ENCODE measurements at regions not wholly inside any gene's neighbourhood (a gene's known extent, or its start where the extent isn't known, plus 50 kb on each side); places are given as distances from the start of the nearest gene placed in this dataset.

DNA sequence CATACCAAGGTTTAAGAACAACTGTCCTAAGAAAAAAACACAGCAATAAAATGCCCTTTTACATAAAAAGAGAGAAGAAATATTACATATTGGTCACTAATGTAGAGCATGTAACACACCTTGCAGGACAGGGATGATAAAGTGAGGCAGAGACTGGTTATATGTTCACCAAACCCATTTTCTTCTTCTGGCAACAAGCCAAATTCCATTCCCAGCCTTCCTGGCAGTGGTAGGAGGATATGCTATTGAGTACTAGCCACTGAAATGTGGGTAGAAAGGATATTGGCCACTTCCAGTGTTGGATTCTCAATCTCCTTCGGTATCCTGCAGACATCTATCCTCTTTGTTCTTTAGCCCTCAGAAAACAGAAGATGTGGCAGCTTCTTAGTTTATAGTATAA, 105.2 kb upstream of the SHISA6 start:
- Histone ChIP-seq H3K4me1 (no peaks in the 10 kb centered on the region), H3K4me3 (no peak overlapping the region), H3K9me3 (no peaks in the 10 kb centered on the region), H3K27ac (no peak overlapping the region), H3K27me3 (no peaks in the 10 kb centered on the region), H3K36me3 (no peaks in the 10 kb centered on the region)
- DNase-seq (ENCODE audit: extremely low spot score in 2 of 2) = no peak
- TF ChIP-seq POLR2A (IDR thresholded peaks at IDR 0.05) (no peak), POLR2AphosphoS5 (IDR thresholded peaks at IDR 0.05; ENCODE audit: insufficient read depth in 1 of 2, low read depth in 1 of 2) (no peak)
- TF ChIP-seq, protein P1, sequence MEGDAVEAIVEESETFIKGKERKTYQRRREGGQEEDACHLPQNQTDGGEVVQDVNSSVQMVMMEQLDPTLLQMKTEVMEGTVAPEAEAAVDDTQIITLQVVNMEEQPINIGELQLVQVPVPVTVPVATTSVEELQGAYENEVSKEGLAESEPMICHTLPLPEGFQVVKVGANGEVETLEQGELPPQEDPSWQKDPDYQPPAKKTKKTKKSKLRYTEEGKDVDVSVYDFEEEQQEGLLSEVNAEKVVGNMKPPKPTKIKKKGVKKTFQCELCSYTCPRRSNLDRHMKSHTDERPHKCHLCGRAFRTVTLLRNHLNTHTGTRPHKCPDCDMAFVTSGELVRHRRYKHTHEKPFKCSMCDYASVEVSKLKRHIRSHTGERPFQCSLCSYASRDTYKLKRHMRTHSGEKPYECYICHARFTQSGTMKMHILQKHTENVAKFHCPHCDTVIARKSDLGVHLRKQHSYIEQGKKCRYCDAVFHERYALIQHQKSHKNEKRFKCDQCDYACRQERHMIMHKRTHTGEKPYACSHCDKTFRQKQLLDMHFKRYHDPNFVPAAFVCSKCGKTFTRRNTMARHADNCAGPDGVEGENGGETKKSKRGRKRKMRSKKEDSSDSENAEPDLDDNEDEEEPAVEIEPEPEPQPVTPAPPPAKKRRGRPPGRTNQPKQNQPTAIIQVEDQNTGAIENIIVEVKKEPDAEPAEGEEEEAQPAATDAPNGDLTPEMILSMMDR (IDR thresholded peaks at IDR 0.05) = no peak
- intact Hi-C loops (cut with DNase I) = no loop called here

DNA sequence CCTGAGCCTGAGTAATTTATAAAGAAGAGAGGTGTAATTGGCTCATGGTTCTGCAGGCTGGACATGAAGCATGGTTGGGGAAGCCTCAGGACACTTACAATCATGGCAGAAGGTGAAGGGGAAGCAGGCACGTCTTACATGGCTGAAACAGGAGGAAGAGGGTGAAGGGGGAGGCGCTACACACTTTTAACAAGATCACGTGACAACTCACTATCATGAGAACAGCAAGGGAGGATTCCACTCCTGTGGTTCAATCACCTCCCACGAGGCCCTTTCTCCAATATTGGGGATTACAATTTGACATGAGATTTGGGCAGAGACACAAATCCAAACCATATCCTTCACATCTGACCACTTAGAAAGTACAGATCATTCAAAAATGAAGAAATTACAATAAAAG, 110.6 kb upstream of the SHISA6 start:
- no peaks in the 10 kb centered on the region for H3K36me3 ChIP-seq
- intact Hi-C loops (cut with DNase I) = no loop called here
- H3K9me3 ChIP-seq = no peaks in the 10 kb centered on the region

DNA sequence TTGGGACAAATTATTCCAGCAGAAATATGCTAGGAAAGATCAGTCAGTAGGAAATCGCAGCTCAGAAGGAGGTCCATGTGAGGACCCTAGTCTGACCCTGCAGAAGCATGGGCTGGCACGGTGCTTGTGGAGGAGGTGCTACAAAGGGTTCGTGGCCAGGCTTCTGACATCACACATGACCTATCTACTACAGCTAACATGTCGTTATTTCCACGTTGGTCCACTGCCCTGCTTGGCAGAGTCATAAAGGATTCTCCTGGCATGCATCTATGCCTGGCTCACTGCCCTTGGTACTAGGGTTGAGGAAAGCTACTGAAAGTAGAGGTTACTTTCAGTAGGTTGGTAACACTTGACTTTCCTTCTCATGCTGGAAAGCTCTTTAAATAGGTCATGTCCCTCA, 118.1 kb upstream of the SHISA6 start:
- TF ChIP-seq, protein P1 (IDR thresholded peaks at IDR 0.05) = no peak
- TF ChIP-seq POLR2A (IDR thresholded peaks at IDR 0.05) = no peak
- TF ChIP-seq POLR2AphosphoS5 (IDR thresholded peaks at IDR 0.05; ENCODE audit: insufficient read depth in 1 of 2, low read depth in 1 of 2) = no peak

More for the DNA sequence above, 110.6 kb upstream of the SHISA6 start:
- Histone ChIP-seq H3K27ac (no peak overlapping the region), H3K27me3 (no peaks in the 10 kb centered on the region), H3K4me1 (no peaks in the 10 kb centered on the region), H3K4me3 (no peak overlapping the region)
- DNase-seq (ENCODE audit: extremely low spot score in 2 of 2) = no peak
- TF ChIP-seq, protein P1 (IDR thresholded peaks at IDR 0.05) = no peak
- TF ChIP-seq POLR2A (IDR thresholded peaks at IDR 0.05) (no peak), POLR2AphosphoS5 (IDR thresholded peaks at IDR 0.05; ENCODE audit: insufficient read depth in 1 of 2, low read depth in 1 of 2) (no peak)

DNA sequence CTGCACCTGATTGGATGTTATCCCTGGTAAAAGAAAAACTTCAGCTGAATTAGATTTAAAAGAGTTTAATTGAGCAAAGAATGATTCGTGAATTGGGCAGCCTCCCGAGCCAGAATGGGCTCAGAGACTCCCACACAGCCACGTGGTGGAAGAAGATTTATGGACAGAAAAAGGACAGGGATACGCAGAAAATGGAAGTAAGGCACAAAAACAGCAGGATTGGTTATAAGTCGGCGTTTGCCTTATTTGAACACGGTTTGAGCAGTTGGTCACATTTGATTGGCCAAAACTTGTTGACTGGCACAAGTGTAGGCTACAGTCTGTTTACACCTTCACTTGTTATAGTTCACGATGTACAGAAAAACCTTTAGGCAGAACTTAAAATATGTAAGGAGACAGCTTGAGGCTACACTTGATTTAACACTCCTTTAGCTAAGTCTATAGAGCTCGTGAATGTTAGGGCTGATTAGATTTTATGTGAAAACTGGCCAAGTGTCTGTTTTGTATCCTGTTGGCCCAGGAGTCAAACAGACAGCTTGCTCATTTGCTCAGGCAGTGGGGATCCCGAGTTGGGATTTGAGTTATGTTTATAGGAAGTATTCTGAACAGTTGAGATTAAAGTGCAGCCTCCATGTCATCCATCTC, 119.5 kb upstream of the SHISA6 start:
- no peak for DNase-seq (ENCODE audit: extremely low spot score in 2 of 2)
- Histone ChIP-seq H3K4me3 (peak overlapping the region in 1 of 2 donors; percentile 18), H3K36me3 (no peaks in the 10 kb centered on the region), H3K27me3 (no peaks in the 10 kb centered on the region), H3K4me1 (no peaks in the 10 kb centered on the region), H3K27ac (no peak overlapping the region), H3K9me3 (no peaks in the 10 kb centered on the region)
- intact Hi-C loops (cut with DNase I) = no loop called here
- TF ChIP-seq, protein P1 (IDR thresholded peaks at IDR 0.05) = no peak
- no peak for TF ChIP-seq POLR2A (IDR thresholded peaks at IDR 0.05)
- TF ChIP-seq POLR2AphosphoS5 (IDR thresholded peaks at IDR 0.05; ENCODE audit: insufficient read depth in 1 of 2, low read depth in 1 of 2) = no peak

More for the DNA sequence above, 118.1 kb upstream of the SHISA6 start:
- no peak for DNase-seq (ENCODE audit: extremely low spot score in 2 of 2)
- intact Hi-C loops (cut with DNase I) = no loop called here
- Histone ChIP-seq H3K4me1 (no peaks in the 10 kb centered on the region), H3K9me3 (no peaks in the 10 kb centered on the region), H3K36me3 (no peaks in the 10 kb centered on the region), H3K27me3 (no peaks in the 10 kb centered on the region), H3K27ac (no peak overlapping the region), H3K4me3 (no peak overlapping the region)

DNA sequence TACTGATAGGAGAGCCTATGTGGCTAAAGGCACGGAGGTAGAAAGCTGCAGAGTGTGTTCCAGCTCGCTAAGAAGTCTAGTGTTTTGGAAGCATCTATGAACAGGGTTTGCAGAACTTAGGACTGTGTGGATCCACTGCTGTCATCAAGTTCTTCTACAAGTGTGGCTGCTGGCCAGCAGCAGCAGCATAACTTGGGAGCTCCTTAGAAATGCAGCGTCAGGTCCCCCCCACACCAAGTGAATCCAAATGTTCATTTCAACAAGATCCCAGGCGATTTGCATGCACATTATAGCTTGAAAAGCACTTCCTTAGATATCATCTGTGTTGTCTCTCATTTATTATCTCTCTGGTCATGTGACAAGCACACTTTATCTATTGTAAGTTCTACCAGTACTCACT, 131.9 kb upstream of the SHISA6 start:
- peak in 1 of 2 donors; percentile 81 for DNase-seq (ENCODE audit: extremely low spot score in 2 of 2)
- intact Hi-C loops (cut with DNase I) = no loop called here
- Histone ChIP-seq H3K36me3 (no peaks in the 10 kb centered on the region), H3K4me3 (no peak overlapping the region), H3K27ac (no peak overlapping the region), H3K9me3 (no peaks in the 10 kb centered on the region), H3K4me1 (no peaks in the 10 kb centered on the region), H3K27me3 (no peaks in the 10 kb centered on the region)
- TF ChIP-seq POLR2A (IDR thresholded peaks at IDR 0.05) (no peak), POLR2AphosphoS5 (IDR thresholded peaks at IDR 0.05; ENCODE audit: insufficient read depth in 1 of 2, low read depth in 1 of 2) (no peak)
- TF ChIP-seq, protein P1 (IDR thresholded peaks at IDR 0.05) = no peak

Measured in vagina (tissue), 2 donors.